Sigmoid colon (tissue), 6 donors: ENCODE measurements at regions not wholly inside any gene's neighbourhood (a gene's known extent, or its start where the extent isn't known, plus 50 kb on each side); places are given as distances from the start of the nearest gene placed in this dataset.
A peak's percentile ranks its signal among the peaks of the same experiment; 100 is the strongest.

Experiments used
- DNase-seq: peaks from one replicate; pipeline ENCODE4 v3.0.0-alpha.2; 2019
- H3K27ac ChIP-seq, 4 donors: fragments of 200-600 bp; sonication (generic); one replicate each; pipeline ENCODE4 v1.5.1; 2016 to 2019; ENCODE audit warnings: mild to moderate bottlenecking in 1 of 4
- H3K27me3 ChIP-seq, 3 donors: fragments of 200-600 bp; sonication (generic); one replicate each; pipeline ENCODE4 v1.5.1; 2019; ENCODE audit warnings: mild to moderate bottlenecking in 1 of 3
- H3K36me3 ChIP-seq, 4 donors: fragments of 200-600 bp; sonication (generic); one replicate each; pipeline ENCODE4 v1.5.1; 2016 to 2019
- H3K4me1 ChIP-seq, 4 donors: fragments of 200-600 bp; sonication (generic); one replicate each; pipeline ENCODE4 v1.5.1; 2017 to 2019
- H3K4me3 ChIP-seq, 4 donors: fragments of 200-600 bp; sonication (generic); one replicate each; pipeline ENCODE4 v1.5.1; 2017 to 2019; ENCODE audit warnings: mild to moderate bottlenecking in 2 of 4, moderate library complexity in 1 of 4
- H3K9me3 ChIP-seq, 4 donors: fragments of 200-600 bp in 3 of 4; sonication (generic) in 3 of 4; one replicate each; pipeline versions ENCODE4 v1.5.1 to v1.6.1; 2013 to 2019
- EP300 ChIP-seq, 4 donors: sonication (generic); formaldehyde crosslinking; IDR thresholded peaks; one replicate each; pipeline ENCODE4 v1.6.1; 2017; ENCODE audit warnings: antibody characterized with exemption in 4 of 4
- POLR2A ChIP-seq, 2 donors: fragments of 450-650 bp; IDR thresholded peaks; one replicate each; pipeline ENCODE4 v1.6.1; 2016; ENCODE audit warnings: antibody characterized with exemption in 2 of 2, mild to moderate bottlenecking in 2 of 2, moderate library complexity in 2 of 2
- POLR2AphosphoS5 ChIP-seq, 4 donors: sonication (generic); formaldehyde crosslinking; IDR thresholded peaks; one replicate each; pipeline ENCODE4 v1.6.1; 2017; ENCODE audit warnings: antibody characterized with exemption in 4 of 4
- WGBS, 2 donors: extraction: QIAGEN DNeasy Blood & Tissue Kit; methylation state at CpG; one replicate each; pipeline ENCODE4 v1.1.7; 2013; 5-methylcytosine and 5-hydroxymethylcytosine counted together
- intact Hi-C: fragments of 100-400 bp; cut with DNase I; formaldehyde crosslinking; loops from one replicate; pipeline ENCODE4 v1.15.1; 2023
- TF ChIP-seq, protein P1 (sequence below), 4 experiments: fragments of 450-650 bp in 3 of 4; fragments of 200-600 bp in 1 of 4; IDR thresholded peaks; one replicate each; pipeline ENCODE4 v1.5.1; 2016 to 2019; ENCODE audit warnings: antibody characterized with exemption in 4 of 4, mild to moderate bottlenecking in 3 of 4, moderate library complexity in 2 of 4
- donor health status: healthy with polysubstance abuse.
- donor health status: healthy.

DNA sequence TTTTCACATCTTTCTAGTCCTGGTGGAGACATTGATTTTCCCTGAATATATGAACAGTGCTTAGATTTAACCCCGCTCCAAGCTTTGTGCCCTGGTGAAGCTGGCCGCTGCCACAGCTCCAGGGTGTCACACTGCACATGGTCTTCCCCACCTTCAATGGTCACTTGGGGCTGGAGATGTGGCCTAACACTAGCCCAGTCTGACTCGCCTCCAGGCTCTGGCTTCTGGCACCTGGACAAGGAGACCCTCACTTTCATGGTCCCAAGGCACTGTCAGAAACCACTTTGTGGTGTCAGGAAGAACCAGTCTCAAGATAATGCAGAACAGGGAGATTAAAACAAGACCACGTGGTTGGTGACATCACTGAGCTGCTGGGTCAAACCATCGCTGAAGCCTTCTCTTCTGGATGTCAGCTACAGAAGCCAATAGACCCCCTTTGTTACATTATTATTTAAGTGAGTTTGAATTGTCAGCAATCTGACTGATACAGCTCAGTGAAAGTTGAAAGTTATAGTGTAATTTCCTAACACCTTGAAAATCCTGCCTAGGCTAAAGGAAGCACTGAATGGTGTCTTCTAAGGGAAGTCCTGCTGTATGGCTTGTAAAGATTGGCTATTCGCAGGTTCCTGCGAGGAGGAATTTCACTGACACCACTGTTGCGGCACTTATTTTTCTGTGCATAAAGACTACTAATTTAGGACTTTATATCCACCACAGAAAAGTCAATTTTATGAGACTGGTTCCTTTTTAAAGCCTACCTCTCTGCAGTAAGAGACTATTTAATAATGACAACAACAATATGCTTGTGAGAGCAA is 55.0 kb upstream of the CTDP1 start:
- Histone ChIP-seq H3K36me3 (no peaks in the 10 kb centered on the region), H3K4me3 (no peak overlapping the region), H3K27me3 (peaks cover 0 to 18% (median 0%) of the 10 kb centered on the region in 3 donors), H3K9me3 (no peaks in the 10 kb centered on the region), H3K4me1 (no peaks in the 10 kb centered on the region), H3K27ac (no peak overlapping the region)
- intact Hi-C loops = no loop called here
- WGBS, 2 donors = 68 to 81% methylated on average over 8 of the region's 8 CpGs
- peak; percentile 52 for DNase-seq
- TF ChIP-seq POLR2AphosphoS5 (IDR thresholded peaks at IDR 0.05) (no peak), EP300 (IDR thresholded peaks at IDR 0.05) (no peak), POLR2A (IDR thresholded peaks at IDR 0.05) (no peak)
- TF ChIP-seq, protein P1, sequence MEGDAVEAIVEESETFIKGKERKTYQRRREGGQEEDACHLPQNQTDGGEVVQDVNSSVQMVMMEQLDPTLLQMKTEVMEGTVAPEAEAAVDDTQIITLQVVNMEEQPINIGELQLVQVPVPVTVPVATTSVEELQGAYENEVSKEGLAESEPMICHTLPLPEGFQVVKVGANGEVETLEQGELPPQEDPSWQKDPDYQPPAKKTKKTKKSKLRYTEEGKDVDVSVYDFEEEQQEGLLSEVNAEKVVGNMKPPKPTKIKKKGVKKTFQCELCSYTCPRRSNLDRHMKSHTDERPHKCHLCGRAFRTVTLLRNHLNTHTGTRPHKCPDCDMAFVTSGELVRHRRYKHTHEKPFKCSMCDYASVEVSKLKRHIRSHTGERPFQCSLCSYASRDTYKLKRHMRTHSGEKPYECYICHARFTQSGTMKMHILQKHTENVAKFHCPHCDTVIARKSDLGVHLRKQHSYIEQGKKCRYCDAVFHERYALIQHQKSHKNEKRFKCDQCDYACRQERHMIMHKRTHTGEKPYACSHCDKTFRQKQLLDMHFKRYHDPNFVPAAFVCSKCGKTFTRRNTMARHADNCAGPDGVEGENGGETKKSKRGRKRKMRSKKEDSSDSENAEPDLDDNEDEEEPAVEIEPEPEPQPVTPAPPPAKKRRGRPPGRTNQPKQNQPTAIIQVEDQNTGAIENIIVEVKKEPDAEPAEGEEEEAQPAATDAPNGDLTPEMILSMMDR (IDR thresholded peaks at IDR 0.05) = no peak

DNA sequence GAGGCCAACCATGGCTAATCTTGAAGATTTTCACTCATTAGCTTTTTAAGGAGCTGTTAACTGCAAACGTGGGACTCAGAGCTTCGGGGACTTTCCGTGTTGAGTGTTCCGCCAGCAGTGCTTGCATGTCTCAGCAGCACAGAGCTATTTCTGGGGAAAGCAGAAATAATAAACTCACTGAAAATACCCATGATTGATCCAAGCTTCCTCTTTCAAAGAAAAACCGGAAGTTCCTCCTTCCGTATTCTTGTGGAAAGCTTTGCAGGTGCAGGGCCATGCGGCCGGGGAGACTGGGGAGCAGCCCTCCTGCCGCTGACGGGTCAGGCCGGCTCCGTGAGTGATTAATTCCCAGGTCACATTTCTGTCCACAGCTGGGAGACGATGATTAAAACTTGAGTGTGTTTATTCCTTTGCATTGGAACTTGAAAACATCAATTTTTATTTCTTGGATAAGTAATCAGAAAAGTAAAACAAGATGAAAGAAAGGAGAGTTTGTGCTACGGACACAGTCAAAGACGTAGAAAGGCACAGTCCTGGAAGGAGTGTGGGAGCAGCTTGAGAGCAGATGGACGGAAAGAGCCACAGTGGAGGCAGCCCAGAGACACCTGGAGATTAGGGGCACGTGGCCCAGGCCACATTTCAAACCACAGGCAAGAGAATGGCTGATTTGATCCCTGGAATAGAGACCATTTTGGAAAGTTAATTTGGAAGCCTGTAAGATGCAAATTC is 54.2 kb upstream of the CTDP1 start:
- peak; percentile 49 for DNase-seq
- intact Hi-C loops = no loop called here
- no peak overlapping the region for H3K27ac ChIP-seq
- TF ChIP-seq POLR2AphosphoS5 (IDR thresholded peaks at IDR 0.05) (no peak), EP300 (IDR thresholded peaks at IDR 0.05) (no peak)
- no peak overlapping the region for H3K4me3 ChIP-seq
- H3K36me3 ChIP-seq = no peaks in the 10 kb centered on the region
- WGBS, 2 donors = 36 to 57% methylated on average over 17 of the region's 17 CpGs
- H3K9me3 ChIP-seq = no peaks in the 10 kb centered on the region
- no peaks in the 10 kb centered on the region for H3K4me1 ChIP-seq
- peaks cover 0 to 18% (median 0%) of the 10 kb centered on the region in 3 donors for H3K27me3 ChIP-seq

DNA sequence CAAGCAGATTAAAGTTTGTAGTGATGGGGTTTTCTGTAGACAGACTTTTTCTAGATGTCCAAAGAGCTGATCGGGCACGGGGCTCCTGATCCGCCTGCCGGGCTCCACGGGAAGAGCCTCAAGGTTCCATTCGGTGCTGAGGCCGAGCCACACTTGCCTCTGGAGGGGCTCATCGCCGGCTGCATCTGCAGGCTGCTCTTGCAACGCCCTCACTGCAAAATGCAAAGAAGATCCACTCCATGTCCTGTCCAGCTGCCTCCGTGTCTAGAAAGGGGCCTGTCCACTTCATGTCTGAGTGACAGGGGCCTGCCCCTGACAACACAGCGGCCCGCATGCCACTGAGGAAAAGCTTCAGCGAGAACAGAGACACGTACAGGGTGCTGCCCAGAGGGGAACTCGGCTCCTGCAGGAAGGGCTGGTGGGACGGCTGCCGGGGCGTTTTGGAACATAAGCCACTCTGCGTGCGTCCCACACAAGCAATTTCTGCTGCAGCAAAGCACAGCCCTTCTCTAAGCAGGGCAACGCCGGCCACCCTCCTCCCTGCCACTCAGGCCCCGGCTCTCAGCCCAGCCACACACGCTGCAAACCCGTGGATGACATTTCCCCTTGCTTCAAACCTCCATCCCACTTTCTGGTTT is 53.6 kb upstream of the CTDP1 start:
- H3K9me3 ChIP-seq = no peaks in the 10 kb centered on the region
- intact Hi-C loops = no loop called here
- no peaks in the 10 kb centered on the region for H3K4me1 ChIP-seq
- H3K27ac ChIP-seq = no peak overlapping the region
- H3K36me3 ChIP-seq = no peaks in the 10 kb centered on the region
- peaks cover 0 to 18% (median 0%) of the 10 kb centered on the region in 3 donors for H3K27me3 ChIP-seq
- TF ChIP-seq POLR2AphosphoS5 (IDR thresholded peaks at IDR 0.05) (no peak), EP300 (IDR thresholded peaks at IDR 0.05) (no peak), POLR2A (IDR thresholded peaks at IDR 0.05) (no peak)
- TF ChIP-seq, protein P1 (IDR thresholded peaks at IDR 0.05) = no peak
- no peak overlapping the region for H3K4me3 ChIP-seq
- 79 to 81% methylated on average over 26 of the region's 26 CpGs for WGBS, 2 donors
- peak; percentile 46 for DNase-seq

DNA sequence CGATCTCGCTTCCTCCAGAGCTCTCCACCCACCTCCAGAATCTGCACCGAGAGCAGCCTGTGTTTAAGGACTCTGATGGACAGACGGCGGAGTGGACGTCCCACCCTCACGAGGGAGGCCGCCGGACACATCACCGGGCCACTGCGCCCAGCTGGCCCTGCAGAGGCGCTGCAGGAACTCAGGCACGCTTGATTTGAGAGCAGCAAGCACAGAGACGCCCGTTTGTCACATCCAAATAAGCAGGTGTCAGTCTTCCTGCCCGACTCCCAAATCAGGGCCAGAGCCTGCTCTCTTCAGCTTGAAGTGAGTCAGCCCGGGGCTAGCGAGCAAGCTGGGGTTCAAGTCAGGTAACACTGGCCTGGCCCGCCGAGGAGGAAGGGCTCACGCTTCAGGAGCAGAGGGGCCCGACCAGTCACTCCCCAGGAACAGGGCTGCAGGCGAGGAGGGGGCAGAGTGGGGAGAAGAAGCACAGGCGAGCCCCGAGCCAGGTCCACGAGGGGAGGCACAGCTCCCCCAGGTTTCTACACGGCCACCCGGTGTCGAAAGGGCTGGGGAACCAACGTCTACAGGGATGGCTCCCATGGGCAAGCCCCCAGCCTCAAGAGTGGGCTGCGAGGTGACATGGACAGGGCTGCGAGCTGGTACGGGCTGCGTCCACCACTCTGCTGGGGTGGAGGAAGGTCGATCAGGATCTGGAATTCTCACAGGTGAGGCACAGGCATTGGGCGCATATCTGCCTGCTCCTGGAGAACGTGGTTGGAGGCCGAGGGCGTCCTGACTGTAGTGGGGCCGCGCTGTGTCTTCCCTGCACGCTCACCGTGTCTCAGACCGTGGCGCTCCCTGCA is 52.5 kb upstream of the CTDP1 start:
- Histone ChIP-seq H3K27me3 (peaks cover 0 to 18% (median 0%) of the 10 kb centered on the region in 3 donors), H3K4me3 (no peak overlapping the region), H3K4me1 (no peaks in the 10 kb centered on the region), H3K9me3 (no peaks in the 10 kb centered on the region), H3K36me3 (no peaks in the 10 kb centered on the region), H3K27ac (no peak overlapping the region)
- peak; percentile 53 for DNase-seq
- 83 to 88% methylated on average over 45 of the region's 45 CpGs for WGBS, 2 donors
- TF ChIP-seq EP300 (IDR thresholded peaks at IDR 0.05) (no peak), POLR2A (IDR thresholded peaks at IDR 0.05) (no peak), POLR2AphosphoS5 (IDR thresholded peaks at IDR 0.05) (no peak)
- TF ChIP-seq, protein P1 (IDR thresholded peaks at IDR 0.05) = no peak
- intact Hi-C loops = no loop called here
